D341Med (cell line): ENCODE measurements at regions not wholly inside any gene's neighbourhood (a gene's known extent, or its start where the extent isn't known, plus 50 kb on each side); places are given as distances from the start of the nearest gene placed in this dataset.

Experiments
- DNase-seq: peaks from one replicate; pipeline ENCODE4 v3.0.0; 2012; ENCODE audit warnings: low spot score

GRCh38 chr11:19398772-19399527, 158.2 kb upstream of the E2F8 start:
- DNase-seq = no peak

DNA sequence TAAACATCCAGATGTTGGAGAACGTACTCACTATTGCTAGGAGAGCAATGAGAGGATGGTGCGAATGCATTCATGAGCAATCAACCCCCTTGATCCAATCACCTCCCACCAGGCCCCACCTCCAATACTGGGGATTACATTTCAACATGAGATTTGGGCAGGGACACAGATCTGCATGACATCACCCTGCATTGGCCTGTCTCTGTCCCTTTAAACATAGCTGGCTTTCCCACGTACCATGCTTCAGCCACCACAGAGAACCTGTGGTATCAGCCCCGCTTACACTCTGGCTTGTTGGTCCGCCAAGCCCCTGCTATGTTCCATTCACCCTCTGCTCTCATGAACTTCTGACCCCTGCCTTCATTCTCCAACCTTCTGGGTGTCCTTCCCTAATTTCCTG, 157.5 kb upstream of the E2F8 start:
- DNase-seq = no peak

- DNase-seq = no peak
Measured at GRCh38 chr11:19395050-19395449, 154.3 kb upstream of the E2F8 start.

- no peak for DNase-seq
Measured at GRCh38 chr11:19394525-19395016, 153.8 kb upstream of the E2F8 start.

DNA sequence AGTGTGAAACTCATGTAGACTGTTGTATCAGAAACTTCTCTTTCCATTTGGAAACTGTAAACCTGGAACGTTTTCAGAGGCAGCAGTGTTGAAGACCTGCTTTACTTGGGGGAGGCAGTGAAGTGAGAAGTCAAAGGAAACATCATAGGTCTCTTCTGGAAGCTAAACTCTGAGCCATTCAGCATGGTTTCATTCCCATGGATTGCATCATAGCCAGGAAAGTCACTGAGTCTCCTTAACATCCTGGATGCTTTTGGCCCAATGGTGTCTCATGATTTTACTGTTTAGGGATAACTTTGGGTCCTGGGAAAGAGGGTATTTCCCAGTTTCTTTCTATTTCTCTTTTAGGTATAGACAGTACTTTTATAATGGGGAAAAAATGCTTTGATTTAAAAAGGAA, 153.2 kb upstream of the E2F8 start:
- no peak for DNase-seq

- DNase-seq = no peak
Measured at GRCh38 chr11:19392847-19393518, 152.2 kb upstream of the E2F8 start.

GRCh38 chr11:19392321-19392720, 151.6 kb upstream of the E2F8 start:
- no peak for DNase-seq

GRCh38 chr11:19391652-19392051, 150.9 kb upstream of the E2F8 start:
- no peak for DNase-seq

- DNase-seq = no peak
Measured at GRCh38 chr11:19391026-19391425, 150.3 kb upstream of the E2F8 start.

- DNase-seq = no peak
Measured at GRCh38 chr11:19389787-19390303, 149.1 kb upstream of the E2F8 start.

GRCh38 chr11:19382131-19382611, 141.4 kb upstream of the E2F8 start:
- DNase-seq = no peak

GRCh38 chr11:19380375-19380774, 139.6 kb upstream of the E2F8 start:
- no peak for DNase-seq

DNA sequence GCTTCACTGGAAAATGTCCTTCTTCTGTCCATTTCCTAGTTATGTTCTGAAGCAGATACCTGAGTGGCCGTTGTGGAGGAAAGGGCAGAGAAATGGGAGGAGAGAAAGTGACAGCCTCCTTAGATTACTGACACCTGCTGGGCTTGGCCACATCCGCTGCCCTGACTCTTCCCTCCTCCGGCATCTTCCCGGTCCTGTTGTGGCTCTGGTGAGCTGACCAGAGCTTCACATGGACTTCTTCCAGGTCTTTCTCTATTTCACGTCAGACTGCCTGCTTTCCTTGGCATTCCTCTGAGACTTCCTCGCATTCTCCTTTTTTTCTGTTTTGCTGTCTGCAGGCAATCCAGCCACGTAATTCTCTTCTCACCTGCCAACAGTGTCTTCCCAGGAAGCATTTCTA, 138.7 kb upstream of the E2F8 start:
- DNase-seq = no peak

DNA sequence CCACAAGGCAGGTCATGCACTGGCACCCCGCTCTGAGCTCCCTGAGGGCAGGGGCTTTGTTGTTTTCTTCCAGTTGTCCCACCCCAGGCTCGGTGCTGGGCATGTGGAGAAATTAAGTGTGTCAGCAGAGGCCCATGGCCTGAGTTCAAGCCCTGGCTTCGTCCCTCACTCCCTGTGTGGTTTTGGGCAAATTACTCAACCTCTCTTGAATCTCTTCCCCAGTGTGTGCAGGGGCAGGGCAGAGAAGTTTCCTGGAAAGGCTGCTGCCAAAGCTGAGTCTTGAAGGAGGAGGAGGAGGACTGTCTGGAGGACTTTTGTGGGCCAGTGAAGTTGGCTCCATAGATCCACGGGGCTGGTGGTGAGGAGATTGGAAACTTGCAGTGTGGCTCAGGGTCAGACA, 138.1 kb upstream of the E2F8 start:
- DNase-seq = no peak

GRCh38 chr11:19377881-19378280, 137.1 kb upstream of the E2F8 start:
- DNase-seq = no peak

DNA sequence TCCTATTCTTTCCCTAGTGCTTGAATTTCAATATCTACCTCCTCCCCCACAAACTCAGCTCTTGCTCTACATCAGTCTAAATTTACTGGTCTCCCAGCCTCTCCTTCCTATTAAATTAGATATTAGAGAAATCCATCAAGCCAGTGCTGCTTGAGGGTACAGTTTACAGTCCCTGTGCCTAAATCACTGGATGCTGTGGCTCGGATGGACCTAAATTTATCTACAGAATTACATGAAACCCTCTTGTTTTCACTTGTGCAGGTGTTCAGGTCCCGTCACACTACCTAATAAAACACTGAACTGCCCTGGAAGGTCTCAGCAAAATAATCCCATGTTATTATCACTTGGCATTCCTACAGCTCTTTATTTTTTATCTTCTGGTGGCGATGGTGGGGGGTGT, 134.7 kb upstream of the E2F8 start:
- DNase-seq = no peak

DNA sequence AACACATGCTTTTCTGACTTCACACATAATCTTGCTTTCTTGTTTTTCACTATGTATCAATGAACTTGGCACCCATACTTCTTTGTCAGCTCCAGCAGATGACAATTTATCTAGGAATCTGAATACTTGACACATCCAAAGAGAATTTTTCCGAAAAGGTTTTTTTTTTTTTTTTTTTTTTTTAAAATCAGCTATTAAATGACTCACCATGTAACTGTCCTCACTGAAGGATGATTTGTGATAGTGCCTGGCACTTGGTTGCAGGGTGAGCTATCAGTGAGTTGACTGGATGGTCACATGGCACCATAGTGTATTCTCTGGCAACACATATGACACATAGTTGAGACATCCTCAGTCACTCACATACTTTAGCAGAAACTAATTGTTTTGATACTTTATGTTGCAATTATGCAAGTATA, 133.4 kb upstream of the E2F8 start:
- DNase-seq = no peak

DNA sequence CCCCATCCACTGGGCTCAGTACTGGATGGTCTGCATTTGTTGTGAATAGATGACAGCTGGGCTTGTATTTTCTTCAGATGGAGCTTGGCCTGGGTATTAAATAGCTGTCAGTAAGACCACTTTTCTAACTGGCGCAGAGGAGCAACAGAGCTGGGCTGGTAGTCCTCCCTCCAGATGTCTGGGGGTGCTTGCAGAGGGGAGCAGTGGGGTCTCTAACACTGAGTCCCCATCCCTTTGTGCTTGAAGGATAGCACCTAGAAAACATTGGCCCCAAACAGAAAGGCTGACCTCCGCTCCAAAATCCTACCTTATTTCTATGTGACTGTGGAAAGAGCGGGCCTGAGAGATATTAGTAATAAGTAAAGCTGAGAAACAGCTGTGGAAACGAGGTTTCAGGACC, 131.6 kb upstream of the E2F8 start:
- no peak for DNase-seq

DNA sequence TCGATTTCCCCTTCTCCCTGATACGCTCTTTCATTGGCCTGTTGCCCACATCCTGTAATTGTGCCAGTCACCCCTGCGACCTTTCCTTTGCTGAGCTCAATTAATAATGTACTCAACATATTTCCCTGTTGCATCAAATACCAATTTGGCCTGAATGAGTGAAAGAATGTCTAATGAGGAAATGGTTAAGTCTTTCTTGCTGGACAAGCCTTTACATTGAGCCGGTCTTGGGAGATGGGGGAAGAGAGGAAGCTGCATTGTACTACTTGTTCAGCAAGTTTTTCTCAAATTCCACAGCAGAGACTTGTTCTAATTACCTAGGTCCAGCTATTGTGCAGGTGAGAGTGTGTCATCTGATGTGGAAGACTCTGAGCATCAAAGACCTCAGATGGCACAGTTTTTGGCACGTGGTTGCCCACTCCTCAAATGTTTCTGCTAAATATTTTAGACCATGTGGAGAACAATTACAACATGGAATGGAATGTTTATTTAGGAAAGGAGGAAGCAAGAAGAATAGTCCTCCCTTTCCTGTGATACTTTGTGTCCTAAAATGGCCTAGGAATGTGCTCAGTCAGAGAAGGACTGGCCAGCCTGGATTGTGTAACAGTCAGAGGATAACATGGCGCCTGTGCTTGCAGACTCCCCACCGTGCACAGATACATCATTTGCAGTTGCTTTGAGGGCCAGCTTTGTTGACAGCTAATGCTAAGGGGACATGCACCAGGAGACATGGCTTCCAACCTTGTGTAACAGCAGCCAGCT, 129.5 kb upstream of the E2F8 start:
- no peak for DNase-seq

DNA sequence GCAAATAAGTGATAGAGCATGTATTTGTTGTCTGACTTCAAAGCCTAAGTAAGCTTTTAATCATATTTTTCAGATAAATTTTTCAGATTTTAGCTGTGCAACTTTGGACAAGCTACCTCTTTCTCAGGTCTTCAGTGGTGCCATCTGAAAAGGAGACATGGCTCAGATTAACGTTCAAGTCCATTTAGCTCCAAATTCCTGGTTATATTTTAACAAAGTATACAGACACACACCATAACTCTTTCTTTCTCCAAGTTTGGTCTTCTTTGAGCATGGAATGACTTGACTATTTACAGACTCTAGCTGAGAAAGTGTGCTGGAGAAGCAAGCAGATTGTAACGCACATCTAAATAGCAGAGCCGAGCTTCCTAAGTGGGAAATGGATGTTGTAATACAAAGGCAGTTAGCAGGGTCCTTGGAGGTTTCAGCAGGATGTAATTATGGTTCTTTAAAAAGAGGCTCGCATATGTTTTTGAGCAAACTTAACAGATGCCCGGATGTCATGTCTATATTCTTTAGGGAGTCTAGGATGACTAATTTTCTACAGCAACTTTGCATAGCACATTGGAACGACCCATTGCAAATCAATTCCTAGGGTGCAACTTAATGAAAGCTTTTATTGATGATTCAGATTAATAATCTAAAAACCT, 128.1 kb upstream of the E2F8 start:
- no peak for DNase-seq

DNA sequence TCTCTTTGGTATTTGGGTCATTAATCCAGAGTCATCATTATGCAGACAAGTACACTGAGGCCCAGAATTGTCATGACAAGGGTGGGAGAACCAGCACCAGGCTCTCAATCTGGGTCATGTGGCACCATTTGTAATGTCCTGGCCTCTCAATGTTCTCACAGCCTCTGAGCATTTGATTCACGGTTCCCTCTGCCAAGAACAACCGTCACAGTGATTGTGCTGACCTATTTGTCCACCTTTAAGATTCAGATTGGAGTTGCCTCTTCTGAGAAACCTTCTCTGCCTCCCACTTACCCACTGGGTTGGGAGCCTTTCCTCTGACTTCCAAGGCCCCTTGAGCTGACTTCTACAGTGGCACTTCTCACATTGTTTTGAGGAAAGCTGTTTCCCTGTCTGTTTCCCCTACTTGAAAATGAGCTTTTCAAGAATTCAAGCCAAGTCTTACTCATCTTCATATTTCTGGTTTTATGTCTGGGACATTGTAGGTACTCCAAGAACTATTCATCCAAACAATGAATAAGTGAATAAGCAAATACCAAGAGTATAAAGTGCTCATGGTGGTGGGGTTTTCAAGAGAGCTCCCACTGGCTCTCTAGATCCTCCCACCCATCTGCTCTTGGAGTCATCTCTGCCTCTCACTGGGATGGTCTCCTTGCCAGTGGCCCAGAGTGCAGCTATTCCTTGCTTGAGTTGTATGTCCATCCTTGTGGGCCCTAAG, 126.4 kb upstream of the E2F8 start:
- no peak for DNase-seq
